ENCODE measurements at regions not wholly inside any gene's neighbourhood (a gene's known extent, or its start where the extent isn't known, plus 50 kb on each side); places are given as distances from the start of the nearest gene placed in this dataset.

DNA sequence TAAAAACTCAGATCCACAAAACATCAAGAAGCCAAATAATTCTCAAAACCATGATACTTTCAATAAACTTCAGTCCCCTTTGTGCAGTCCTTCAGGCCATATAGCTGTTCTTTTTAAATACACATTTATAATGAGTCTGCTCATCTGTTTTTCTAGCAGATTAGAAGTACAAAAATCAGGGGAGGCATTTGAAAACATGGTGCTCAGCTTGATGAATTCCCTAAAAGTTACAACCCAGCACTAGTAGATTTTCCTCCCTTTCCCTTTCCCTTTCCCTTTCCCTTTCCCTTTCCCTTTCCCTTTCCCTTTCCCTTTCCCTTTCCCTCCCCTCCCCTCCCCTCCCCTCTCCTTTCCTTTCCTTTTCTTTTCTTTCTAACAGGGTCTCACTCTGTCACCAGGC is 884.6 kb upstream of the AMELY start:
- TF ChIP-seq, protein P1, sequence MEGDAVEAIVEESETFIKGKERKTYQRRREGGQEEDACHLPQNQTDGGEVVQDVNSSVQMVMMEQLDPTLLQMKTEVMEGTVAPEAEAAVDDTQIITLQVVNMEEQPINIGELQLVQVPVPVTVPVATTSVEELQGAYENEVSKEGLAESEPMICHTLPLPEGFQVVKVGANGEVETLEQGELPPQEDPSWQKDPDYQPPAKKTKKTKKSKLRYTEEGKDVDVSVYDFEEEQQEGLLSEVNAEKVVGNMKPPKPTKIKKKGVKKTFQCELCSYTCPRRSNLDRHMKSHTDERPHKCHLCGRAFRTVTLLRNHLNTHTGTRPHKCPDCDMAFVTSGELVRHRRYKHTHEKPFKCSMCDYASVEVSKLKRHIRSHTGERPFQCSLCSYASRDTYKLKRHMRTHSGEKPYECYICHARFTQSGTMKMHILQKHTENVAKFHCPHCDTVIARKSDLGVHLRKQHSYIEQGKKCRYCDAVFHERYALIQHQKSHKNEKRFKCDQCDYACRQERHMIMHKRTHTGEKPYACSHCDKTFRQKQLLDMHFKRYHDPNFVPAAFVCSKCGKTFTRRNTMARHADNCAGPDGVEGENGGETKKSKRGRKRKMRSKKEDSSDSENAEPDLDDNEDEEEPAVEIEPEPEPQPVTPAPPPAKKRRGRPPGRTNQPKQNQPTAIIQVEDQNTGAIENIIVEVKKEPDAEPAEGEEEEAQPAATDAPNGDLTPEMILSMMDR (IDR thresholded peaks at IDR 0.05; ENCODE audit: low read length) = no peak
- TF ChIP-seq EZH2 (IDR thresholded peaks at IDR 0.05; ENCODE audit: borderline replicate concordance, low read length) = no peak
